ENCODE measurements at regions not wholly inside any gene's neighbourhood (a gene's known extent, or its start where the extent isn't known, plus 50 kb on each side); places are given as distances from the start of the nearest gene placed in this dataset.

GRCh38 chr2:144010096-144010836 is 509.7 kb downstream of the ZEB2 start:
- Histone ChIP-seq H3K4me2 (ENCODE audit: insufficient read depth, insufficient read length, low read length) (no peak overlapping the region), H3K79me1 (ENCODE audit: insufficient read depth, low read depth, low read length, poor library complexity, severe bottlenecking) (no peaks in the 10 kb centered on the region), H4K91ac (ENCODE audit: insufficient read length, low read depth, low read length) (no peak overlapping the region), H4K20me1 (ENCODE audit: control insufficient read depth, insufficient read depth, insufficient read length) (no peaks in the 10 kb centered on the region), H2AFZ (ENCODE audit: low read length) (no peak overlapping the region), H3K27me3 (ENCODE audit: insufficient read depth, low read length) (no peaks in the 10 kb centered on the region), H2BK120ac (ENCODE audit: low read depth, low read length, poor library complexity, severe bottlenecking) (no peak overlapping the region), H4K8ac (replicated peaks; ENCODE audit: insufficient read length, low read depth, low read length) (no peak overlapping the region), H3K4me1 (ENCODE audit: insufficient read depth, low read length) (no peaks in the 10 kb centered on the region), H3K4ac (ENCODE audit: low read depth, low read length) (no peak overlapping the region), H3K56ac (ENCODE audit: insufficient read length, low read depth, low read length) (no peak overlapping the region), H3K14ac (ENCODE audit: insufficient read depth, low read length) (no peak overlapping the region), H2BK5ac (ENCODE audit: insufficient read length, low read length) (no peak overlapping the region), H3K79me2 (ENCODE audit: insufficient read depth, low read length) (no peaks in the 10 kb centered on the region), H3K23me2 (ENCODE audit: insufficient read length, low read depth, low read length, poor library complexity, severe bottlenecking) (no peaks in the 10 kb centered on the region), H3K27ac (ENCODE audit: insufficient read length, low read depth, low read length) (no peak overlapping the region), H3K23ac (ENCODE audit: insufficient read length, low read depth, low read length) (no peak overlapping the region), H3K9ac (ENCODE audit: extremely low read depth, insufficient read length, low read length) (no peak overlapping the region), H2BK15ac (ENCODE audit: low read depth, low read length) (no peak overlapping the region), H3K18ac (ENCODE audit: insufficient read length, low read depth, low read length) (no peak overlapping the region), H2AK5ac (ENCODE audit: insufficient read length, low read length) (no peak overlapping the region), H4K5ac (ENCODE audit: insufficient read length, low read depth, low read length) (no peak overlapping the region), H3K9me3 (ENCODE audit: control insufficient read depth, low read depth, low read length) (no peaks in the 10 kb centered on the region), H3T11ph (ENCODE audit: low read length) (no peak overlapping the region), H2BK12ac (ENCODE audit: insufficient read length, low read depth, low read length) (no peak overlapping the region), H2BK20ac (ENCODE audit: low read depth, low read length, poor library complexity, severe bottlenecking) (no peak overlapping the region)
- Mint-ChIP-seq H3K27me3 (ENCODE audit: low read depth) (no peaks in the 10 kb centered on the region), H3K4me1 (0 out of 4 replicates have a peak, but pooled peaks cover 0 to 3% of the 10 kb centered on the region in 2 experiments), H3K4me3 (no peak overlapping the region), H3K9me3 (no peaks in the 10 kb centered on the region), H3K27ac (no peak overlapping the region), H3K36me3 (ENCODE audit: insufficient read depth in 1 of 3, low read depth in 3 of 3) (no peaks in the 10 kb centered on the region)
- no CpG with 5 or more reads among the region's 1 CpG for WGBS (ENCODE audit: extremely low coverage, insufficient read length, low lambda C conversion rate)
- no peak for TF ChIP-seq CTCF (conservative IDR thresholded peaks at IDR 0.05)
- DNase-seq, result no peak

Data from H9 (cell line).